Left ventricle myocardium inferior (tissue), 1 donor: ENCODE measurements at regions not wholly inside any gene's neighbourhood (a gene's known extent, or its start where the extent isn't known, plus 50 kb on each side); places are given as distances from the start of the nearest gene placed in this dataset.

Source experiments
- DNase-seq: peaks from one replicate; pipeline ENCODE4 v3.0.0-alpha.2; 2020
- H3K27ac ChIP-seq: fragments of 200-600 bp; replicated peaks from 2 replicates; pipeline ENCODE4 v1.8.0; 2021
- H3K27me3 ChIP-seq: fragments of 200-600 bp; 2 replicates; pipeline ENCODE4 v1.8.0; 2021; ENCODE audit warnings: low read depth
- H3K36me3 ChIP-seq: fragments of 200-600 bp; 2 replicates; pipeline ENCODE4 v1.8.0; 2021
- H3K4me1 ChIP-seq: fragments of 200-600 bp; 2 replicates; pipeline ENCODE4 v1.8.0; 2021
- H3K4me3 ChIP-seq: fragments of 200-600 bp; 2 replicates; pipeline ENCODE4 v1.8.0; 2021; ENCODE audit warnings: mild to moderate bottlenecking, moderate library complexity
- H3K9me3 ChIP-seq: fragments of 200-600 bp; replicated peaks from 2 replicates; pipeline ENCODE4 v1.8.0; 2021
- CTCF ChIP-seq: fragments of 200-600 bp; IDR thresholded peaks from 2 replicates; pipeline ENCODE4 v1.8.0; 2021; ENCODE audit warnings: antibody characterized with exemption, mild to moderate bottlenecking, borderline replicate concordance
- intact Hi-C: fragments of 100-400 bp; cut with micrococcal nuclease; formaldehyde crosslinking; loops from one replicate; pipeline ENCODE4 v1.11.0; 2022
- donor health status: DM: no; HTN: yes; CAD: no; lungs with severe emphysema.

DNA sequence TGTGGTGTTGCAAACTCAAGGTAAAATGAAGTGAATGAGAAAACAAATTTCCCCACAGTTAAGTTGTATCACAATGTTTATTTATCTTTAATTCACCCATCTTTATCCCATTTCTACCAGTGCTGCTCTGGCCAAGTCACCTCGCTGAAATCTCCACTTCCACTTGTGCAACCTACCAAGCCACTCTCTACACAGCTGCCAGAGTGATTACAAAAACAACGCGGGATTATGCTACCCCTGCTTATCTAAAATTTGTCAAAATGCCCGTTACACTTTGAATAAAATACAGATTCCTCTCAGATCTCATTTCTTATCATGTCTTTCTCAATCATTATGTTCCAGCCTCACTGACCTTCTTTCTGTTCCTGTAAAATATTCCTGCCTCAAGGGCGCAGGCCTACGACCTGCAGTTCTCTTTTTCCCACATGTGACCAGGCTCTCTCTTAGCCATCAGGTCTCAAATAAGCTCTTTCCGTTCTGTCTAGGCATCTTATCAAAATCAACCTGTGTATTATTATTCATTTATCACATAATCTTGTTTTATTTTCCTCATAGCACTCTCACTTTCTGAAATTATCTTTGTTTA, 95.6 kb downstream of the NTMT2 start:
- Histone ChIP-seq H3K4me3 (no peak overlapping the region), H3K27me3 (no peaks in the 10 kb centered on the region), H3K9me3 (no peaks in the 10 kb centered on the region), H3K27ac (no peak overlapping the region), H3K4me1 (no peaks in the 10 kb centered on the region), H3K36me3 (no peaks in the 10 kb centered on the region)
- intact Hi-C loops, result no loop called here
- no peak for DNase-seq
- TF ChIP-seq CTCF, result no peak

DNA sequence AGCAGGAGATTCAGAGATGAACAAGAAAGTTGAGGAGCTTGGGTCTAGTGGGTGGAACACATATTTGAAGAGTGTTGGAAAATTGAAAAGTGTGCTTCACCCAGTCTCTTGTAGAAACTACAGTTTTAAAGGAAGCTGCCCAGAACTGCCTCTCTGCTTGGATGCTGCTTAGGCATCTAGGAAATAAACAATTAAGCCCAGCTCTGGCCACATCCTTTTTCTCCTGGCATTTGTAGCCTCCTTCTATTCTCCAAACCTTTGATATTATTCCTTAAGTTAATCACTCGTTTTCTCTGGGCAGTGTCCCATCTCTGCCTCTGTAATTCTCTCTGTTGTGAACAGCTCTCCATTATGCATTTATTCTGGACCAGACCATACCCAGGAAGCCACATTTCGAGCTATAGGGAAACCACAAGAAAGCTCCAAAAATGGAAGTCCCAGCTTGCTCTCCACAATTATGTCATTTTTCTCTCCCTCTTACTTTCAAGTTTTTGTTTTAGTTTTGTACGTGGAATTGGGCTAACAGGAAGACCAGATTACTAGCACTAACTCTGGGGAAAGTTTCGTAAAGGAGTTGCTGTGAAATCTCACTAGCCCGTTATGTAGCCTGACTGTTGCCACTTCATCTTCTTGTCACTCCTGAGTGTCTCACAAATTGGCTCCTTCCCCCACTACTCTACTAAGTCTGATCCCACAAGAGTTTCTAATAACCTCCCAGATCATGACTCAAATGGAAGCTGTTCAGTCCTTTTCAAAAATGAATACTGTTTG, 102.2 kb downstream of the NTMT2 start:
- TF ChIP-seq CTCF, result no peak
- Histone ChIP-seq H3K4me3 (no peak overlapping the region), H3K4me1 (no peaks in the 10 kb centered on the region), H3K27ac (no peak overlapping the region), H3K9me3 (peaks cover 17% of the 10 kb centered on the region), H3K36me3 (no peaks in the 10 kb centered on the region), H3K27me3 (no peaks in the 10 kb centered on the region)
- intact Hi-C loops, result no loop called here
- no peak for DNase-seq

DNA sequence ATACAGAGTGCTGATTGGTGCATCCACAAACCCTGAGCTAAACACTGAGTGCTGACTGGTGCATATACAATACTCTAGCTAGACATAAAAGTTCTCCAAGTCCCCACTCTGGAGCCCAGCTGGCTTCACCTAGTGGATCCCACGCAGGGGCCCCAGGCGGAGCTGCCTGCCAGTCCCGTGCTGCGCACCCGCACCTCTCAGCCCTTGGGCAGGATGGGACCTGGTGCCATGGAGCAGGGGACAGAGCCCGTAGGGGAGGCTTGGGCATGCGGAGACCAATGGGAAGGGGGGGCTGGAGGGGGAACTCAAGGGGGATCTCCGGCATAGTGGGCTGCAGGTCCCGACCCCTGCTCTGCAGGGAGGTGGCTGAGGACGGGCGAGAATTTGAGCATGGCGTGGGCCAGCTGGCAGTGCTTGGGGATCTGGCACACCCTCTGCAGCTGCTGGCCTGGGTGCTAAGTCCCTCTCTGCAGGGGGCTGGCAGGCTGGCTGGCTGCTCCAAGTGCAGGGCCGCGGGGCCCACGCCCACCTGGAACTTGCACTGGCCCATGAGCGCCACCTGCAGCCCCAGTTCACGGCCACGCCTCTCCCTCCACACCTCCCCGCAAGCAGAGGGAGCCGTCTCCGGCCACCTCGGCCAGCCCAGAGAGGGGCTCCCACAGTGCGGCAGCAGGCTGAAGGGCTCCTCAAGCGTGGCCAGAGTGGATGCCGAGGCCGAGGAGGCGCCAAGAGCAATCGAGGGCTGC, 104.9 kb downstream of the NTMT2 start:
- Histone ChIP-seq H3K27me3 (no peaks in the 10 kb centered on the region), H3K4me1 (no peaks in the 10 kb centered on the region), H3K4me3 (no peak overlapping the region), H3K36me3 (no peaks in the 10 kb centered on the region), H3K9me3 (peaks cover 17% of the 10 kb centered on the region), H3K27ac (no peak overlapping the region)
- intact Hi-C loops, result no loop called here
- no peak for TF ChIP-seq CTCF
- DNase-seq, result no peak

DNA sequence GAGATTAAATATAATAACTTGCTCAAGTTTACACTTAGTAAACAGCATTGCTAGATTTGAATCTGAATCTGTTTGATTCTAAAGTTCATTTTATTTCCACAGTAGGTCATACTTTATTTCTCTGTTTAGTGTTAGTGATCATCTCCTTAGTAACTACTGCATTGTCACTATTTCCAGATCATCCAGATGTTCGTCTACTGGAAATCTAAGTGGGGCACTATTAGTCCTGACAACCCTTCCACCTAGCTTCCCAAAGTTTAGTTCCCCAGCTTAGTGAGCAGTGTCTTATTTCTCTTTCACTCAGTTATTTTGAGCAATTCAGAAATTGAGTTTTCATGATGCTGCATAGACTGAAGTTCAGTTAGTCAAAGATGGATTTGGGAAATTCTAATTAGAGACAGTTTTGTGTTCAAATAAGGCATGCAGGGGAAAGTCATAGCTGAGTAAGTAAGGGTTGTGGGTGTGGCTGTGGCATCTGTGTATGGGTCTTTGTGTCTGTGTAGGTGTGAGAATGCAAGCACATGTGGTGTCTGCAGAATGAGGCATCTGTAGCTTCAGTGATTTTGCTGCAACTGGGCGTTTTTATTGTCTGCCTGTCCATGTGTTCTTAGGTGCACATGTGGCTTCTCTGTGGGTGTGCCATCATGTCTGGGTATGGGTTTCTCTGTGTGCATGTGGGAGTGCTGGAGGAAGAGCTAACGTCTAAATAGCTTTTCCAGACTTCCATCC, 107.3 kb downstream of the NTMT2 start:
- TF ChIP-seq CTCF, result no peak
- Histone ChIP-seq H3K4me1 (no peaks in the 10 kb centered on the region), H3K36me3 (no peaks in the 10 kb centered on the region)

DNA sequence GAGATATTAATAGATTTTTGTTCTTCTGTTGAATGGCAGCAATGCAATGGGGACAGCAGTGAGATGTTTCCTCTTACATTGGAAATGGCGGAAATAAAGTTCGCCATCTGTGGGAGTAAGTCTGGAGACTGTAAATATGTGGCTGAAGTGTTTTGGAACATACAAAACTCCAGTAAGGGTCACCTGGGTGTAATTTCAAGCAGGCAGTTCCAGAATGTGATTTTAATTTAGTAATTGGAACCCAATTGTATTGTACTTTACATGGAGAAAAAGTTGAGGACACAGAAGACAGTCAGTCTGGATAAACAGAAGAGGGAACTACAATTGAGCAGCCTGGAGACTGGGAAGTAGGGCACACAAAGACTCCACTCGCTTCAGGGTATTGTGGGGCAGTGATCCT, 108.6 kb downstream of the NTMT2 start:
- intact Hi-C loops, result no loop called here
- Histone ChIP-seq H3K27me3 (no peaks in the 10 kb centered on the region), H3K36me3 (no peaks in the 10 kb centered on the region), H3K9me3 (peaks cover 17% of the 10 kb centered on the region), H3K4me1 (no peaks in the 10 kb centered on the region), H3K27ac (no peak overlapping the region), H3K4me3 (no peak overlapping the region)
- no peak for TF ChIP-seq CTCF
- no peak for DNase-seq

More for the DNA sequence above, 107.3 kb downstream of the NTMT2 start:
- Histone ChIP-seq H3K4me3 (no peak overlapping the region), H3K27me3 (no peaks in the 10 kb centered on the region), H3K9me3 (peaks cover 17% of the 10 kb centered on the region), H3K27ac (no peak overlapping the region)
- DNase-seq, result no peak
- intact Hi-C loops, result no loop called here
